Endothelial cell of umbilical vein (primary cell): ENCODE measurements at regions not wholly inside any gene's neighbourhood (a gene's known extent, or its start where the extent isn't known, plus 50 kb on each side); places are given as distances from the start of the nearest gene placed in this dataset.

Experiments used
- BruUV-seq: library from RNA; stranded (reverse); fragments of 400-500 nt; replicated peaks from 2 replicates; lab custom pipeline; 2021; lab: Mats Ljungman, UMichigan
- CTCF ChIA-PET: fragments of 300-600, 350-600 bp; sonication (Branson Sonifier 250); formaldehyde crosslinking; loops from one replicate; lab custom pipeline; 2021; ENCODE audit warnings: antibody characterized with exemption, inconsistent platforms; lab: Charles Lee
- POLR2A ChIA-PET: fragments of 300-600, 350-600 bp; sonication (Branson Sonifier 250); formaldehyde crosslinking; loops from one replicate; lab custom pipeline; 2021; ENCODE audit warnings: antibody characterized with exemption, inconsistent platforms; lab: Charles Lee
- DNase-seq: peaks from one replicate; pipeline ENCODE4 v3.0.0-alpha.2; 2011; ENCODE audit warnings: low read depth, low spot score
- FAIRE-seq: peaks from 2 replicates; lab custom pipeline; 2011; peaks lifted over from hg19 to GRCh38; lab: Jason Lieb, UNC
- H2AFZ ChIP-seq: 2 replicates; pipeline ENCODE4 v1.6.0; 2012; ENCODE audit warnings: low read depth, low read length, control low read depth, inconsistent platforms
- H3K27ac ChIP-seq: 2 replicates; pipeline ENCODE4 v1.5.1; 2011; ENCODE audit warnings: low read depth, mild to moderate bottlenecking, control low read depth, low read length, moderate library complexity; ENCODE audit not compliant: insufficient read depth
- H3K27me3 ChIP-seq, 2 experiments: 2 replicates each; pipeline versions ENCODE4 v1.6.0 to v1.6.1; 2011; ENCODE audit warnings: low read length in 2 of 2, mixed read lengths in 1 of 2; ENCODE audit not compliant: control insufficient read depth in 2 of 2, insufficient read depth in 2 of 2
- H3K36me3 ChIP-seq, 2 experiments: 2 replicates in 1 of 2; 3 replicates in 1 of 2; pipeline ENCODE4 v1.5.1; 2011; ENCODE audit warnings: low read length in 2 of 2, mild to moderate bottlenecking in 1 of 2, moderate library complexity in 1 of 2; ENCODE audit not compliant: control insufficient read depth in 2 of 2, insufficient read depth in 2 of 2; ENCODE audit errors: extremely low read depth in 1 of 2
- H3K4me1 ChIP-seq: 3 replicates; pipeline ENCODE4 v1.5.1; 2011; ENCODE audit warnings: mild to moderate bottlenecking, low read length; ENCODE audit not compliant: control insufficient read depth, insufficient read depth; ENCODE audit errors: extremely low read depth
- H3K4me2 ChIP-seq: 2 replicates; pipeline ENCODE4 v1.6.1; 2011; ENCODE audit warnings: low read length, control low read depth, mixed read lengths; ENCODE audit not compliant: insufficient read depth
- H3K4me3 ChIP-seq, 3 experiments: fragments of 200-600 bp in 1 of 3; sonication (generic), shearing (Covaris generic) in 1 of 3; replicated peaks in 1 of 3; 2 replicates each; pipeline ENCODE4 v1.5.1; 2011 to 2016; ENCODE audit warnings: control low read depth in 3 of 3, low read length in 3 of 3, mild to moderate bottlenecking in 2 of 3, inconsistent platforms in 1 of 3, low read depth in 1 of 3, moderate library complexity in 1 of 3; ENCODE audit not compliant: insufficient read depth in 1 of 3
- H3K79me2 ChIP-seq: 2 replicates; pipeline ENCODE4 v1.6.0; 2012; ENCODE audit warnings: low read length, inconsistent platforms; ENCODE audit not compliant: control insufficient read depth, insufficient read depth
- H3K9ac ChIP-seq: replicated peaks from 2 replicates; pipeline ENCODE3; 2011; ENCODE audit warnings: low read length, control low read depth; ENCODE audit not compliant: insufficient read depth; ENCODE audit errors: extremely low read depth
- H3K9me1 ChIP-seq: replicated peaks from 3 replicates; pipeline ENCODE4 v1.6.0; 2011; ENCODE audit warnings: mild to moderate bottlenecking, low read length; ENCODE audit not compliant: control insufficient read depth, insufficient read depth; ENCODE audit errors: extremely low read depth
- H3K9me3 ChIP-seq: replicated peaks from 2 replicates; pipeline ENCODE4 v1.5.1; 2012; ENCODE audit warnings: low read length, inconsistent platforms; ENCODE audit not compliant: control insufficient read depth, insufficient read depth
- H4K20me1 ChIP-seq: replicated peaks from 2 replicates; pipeline ENCODE3; 2011; ENCODE audit warnings: mild to moderate bottlenecking, low read length; ENCODE audit not compliant: control insufficient read depth, insufficient read depth; ENCODE audit errors: extremely low read depth
- EZH2 ChIP-seq: IDR thresholded peaks from 2 replicates; pipeline ENCODE4 v1.6.1; 2012; ENCODE audit warnings: borderline replicate concordance, low read depth, mild to moderate bottlenecking, moderate library complexity, low read length, inconsistent platforms; ENCODE audit not compliant: severe bottlenecking
- FOS ChIP-seq: IDR thresholded peaks from 2 replicates; pipeline ENCODE4 v1.6.1; 2011; ENCODE audit warnings: mild to moderate bottlenecking, low read length, moderate library complexity, borderline replicate concordance; ENCODE audit not compliant: insufficient read depth
- GATA2 ChIP-seq: IDR thresholded peaks from 2 replicates; pipeline ENCODE4 v1.7.0; 2011; ENCODE audit warnings: low read depth, mild to moderate bottlenecking, moderate library complexity, mixed read lengths, low read length; ENCODE audit not compliant: insufficient read length, insufficient read depth
- JUN ChIP-seq: IDR thresholded peaks from 2 replicates; pipeline ENCODE4 v1.6.1; 2011; ENCODE audit warnings: borderline replicate concordance, low read depth; ENCODE audit not compliant: insufficient read length, insufficient read depth
- MYC ChIP-seq: IDR thresholded peaks from one replicate; pipeline ENCODE4 v1.6.1; 2011; ENCODE audit warnings: mild to moderate bottlenecking, low read depth, low read length
- POLR2A ChIP-seq: IDR thresholded peaks from 2 replicates; pipeline ENCODE4 v1.6.1; 2012; ENCODE audit warnings: low read depth, mild to moderate bottlenecking, control low read depth, low read length
- POLR2AphosphoS5 ChIP-seq: IDR thresholded peaks from 2 replicates; pipeline ENCODE4 v1.6.1; 2012; ENCODE audit warnings: low read depth, mild to moderate bottlenecking, control low read depth, low read length, moderate library complexity; ENCODE audit not compliant: insufficient read depth
- dilution Hi-C: fragments of 300-500 bp; cut with MboI; formaldehyde crosslinking; loops from one replicate; pipeline ENCODE4 v1.15.0; 2019; ENCODE audit warnings: low sequenced_read_pairs; ENCODE audit not compliant: extremely low pct_ligation_motif_present
- intact Hi-C: fragments of 100-400 bp; cut with micrococcal nuclease; formaldehyde crosslinking; loops from one replicate; pipeline ENCODE4 v1.10.0; 2022
- TF ChIP-seq, protein P1 (sequence below): IDR thresholded peaks from 2 replicates; pipeline ENCODE4 v1.6.1; 2011; ENCODE audit not compliant: insufficient read depth, insufficient read length
- TF ChIP-seq, protein P2 (sequence below), 2 donors: IDR thresholded peaks; 1 replicate in 1 of 2; 2 replicates in 1 of 2; pipeline ENCODE4 v1.5.1; 2011; ENCODE audit warnings: low read length in 2 of 2, mild to moderate bottlenecking in 2 of 2, moderate library complexity in 2 of 2, control low read depth in 1 of 2, inconsistent platforms in 1 of 2, low read depth in 1 of 2; ENCODE audit not compliant: insufficient read depth in 1 of 2; ENCODE audit errors: extremely low read depth in 1 of 2

DNA sequence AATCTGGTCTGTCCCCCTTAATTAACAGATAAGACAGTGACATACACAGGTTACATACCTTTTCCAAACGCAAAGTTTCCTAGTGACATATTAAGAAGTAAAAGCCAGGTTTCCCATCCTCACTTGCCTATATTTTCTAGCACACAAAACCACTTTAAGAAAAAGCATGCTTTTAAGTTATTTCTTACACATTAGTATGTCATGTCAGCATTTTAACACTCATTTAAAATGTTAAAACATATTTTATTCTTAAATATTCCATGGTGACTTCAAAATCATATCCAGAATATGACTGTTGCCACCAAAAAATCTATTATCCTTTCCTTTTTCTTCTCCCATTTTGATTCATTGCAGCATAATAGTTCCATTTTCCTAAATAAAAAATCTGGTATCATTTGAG is 1830.2 kb downstream of the STIM2 start:
- TF ChIP-seq, protein P1, sequence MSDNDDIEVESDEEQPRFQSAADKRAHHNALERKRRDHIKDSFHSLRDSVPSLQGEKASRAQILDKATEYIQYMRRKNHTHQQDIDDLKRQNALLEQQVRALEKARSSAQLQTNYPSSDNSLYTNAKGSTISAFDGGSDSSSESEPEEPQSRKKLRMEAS: no peak
- TF ChIP-seq POLR2AphosphoS5 (no peak), GATA2 (no peak), EZH2 (no peak), JUN (no peak), MYC (no peak), FOS (no peak), POLR2A (no peak)
- TF ChIP-seq, protein P2, sequence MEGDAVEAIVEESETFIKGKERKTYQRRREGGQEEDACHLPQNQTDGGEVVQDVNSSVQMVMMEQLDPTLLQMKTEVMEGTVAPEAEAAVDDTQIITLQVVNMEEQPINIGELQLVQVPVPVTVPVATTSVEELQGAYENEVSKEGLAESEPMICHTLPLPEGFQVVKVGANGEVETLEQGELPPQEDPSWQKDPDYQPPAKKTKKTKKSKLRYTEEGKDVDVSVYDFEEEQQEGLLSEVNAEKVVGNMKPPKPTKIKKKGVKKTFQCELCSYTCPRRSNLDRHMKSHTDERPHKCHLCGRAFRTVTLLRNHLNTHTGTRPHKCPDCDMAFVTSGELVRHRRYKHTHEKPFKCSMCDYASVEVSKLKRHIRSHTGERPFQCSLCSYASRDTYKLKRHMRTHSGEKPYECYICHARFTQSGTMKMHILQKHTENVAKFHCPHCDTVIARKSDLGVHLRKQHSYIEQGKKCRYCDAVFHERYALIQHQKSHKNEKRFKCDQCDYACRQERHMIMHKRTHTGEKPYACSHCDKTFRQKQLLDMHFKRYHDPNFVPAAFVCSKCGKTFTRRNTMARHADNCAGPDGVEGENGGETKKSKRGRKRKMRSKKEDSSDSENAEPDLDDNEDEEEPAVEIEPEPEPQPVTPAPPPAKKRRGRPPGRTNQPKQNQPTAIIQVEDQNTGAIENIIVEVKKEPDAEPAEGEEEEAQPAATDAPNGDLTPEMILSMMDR (IDR thresholded peaks at IDR 0.05; ENCODE audit: extremely low read depth in 1 of 2, insufficient read depth in 1 of 2, low read depth in 1 of 2, low read length in 2 of 2): no peak
- H3K4me1 ChIP-seq: no peaks in the 10 kb centered on the region
- ChIA-PET POLR2A (no interaction called here), CTCF (no interaction called here)
- dilution Hi-C loops: no loop called here
- H3K4me2 ChIP-seq: no peak overlapping the region
- no peak overlapping the region for H3K4me3 ChIP-seq
- DNase-seq (no peak), FAIRE-seq (no peak)
- intact Hi-C loops: no loop called here
- no peaks in the 10 kb centered on the region for H4K20me1 ChIP-seq
- H3K79me2 ChIP-seq: no peaks in the 10 kb centered on the region
- no peaks in the 10 kb centered on the region for H3K9me1 ChIP-seq
- H3K9me3 ChIP-seq: no peaks in the 10 kb centered on the region
- no peak overlapping the region for H2AFZ ChIP-seq
- H3K27ac ChIP-seq: no peak overlapping the region
- H3K36me3 ChIP-seq: no peaks in the 10 kb centered on the region
- no TSS peak for BruUV-seq
- no peak overlapping the region for H3K9ac ChIP-seq
- H3K27me3 ChIP-seq: no peaks in the 10 kb centered on the region
